GM19467 (cell line): ENCODE measurements at regions not wholly inside any gene's neighbourhood (a gene's known extent, or its start where the extent isn't known, plus 50 kb on each side); places are given as distances from the start of the nearest gene placed in this dataset.
"Not testable (repeated sequence)": the region's sequence is repeated elsewhere in the genome, so short reads cannot be mapped to it uniquely, and the experiment has no call there.

Experiments used
- ATAC-seq: cut with Tn5 transposase; IDR thresholded peaks from one replicate; pipeline ENCODE4 v1.9.1; 2021; ENCODE audit warnings: mild to moderate bottlenecking, moderate library complexity; ENCODE audit not compliant: unreplicated experiment

DNA sequence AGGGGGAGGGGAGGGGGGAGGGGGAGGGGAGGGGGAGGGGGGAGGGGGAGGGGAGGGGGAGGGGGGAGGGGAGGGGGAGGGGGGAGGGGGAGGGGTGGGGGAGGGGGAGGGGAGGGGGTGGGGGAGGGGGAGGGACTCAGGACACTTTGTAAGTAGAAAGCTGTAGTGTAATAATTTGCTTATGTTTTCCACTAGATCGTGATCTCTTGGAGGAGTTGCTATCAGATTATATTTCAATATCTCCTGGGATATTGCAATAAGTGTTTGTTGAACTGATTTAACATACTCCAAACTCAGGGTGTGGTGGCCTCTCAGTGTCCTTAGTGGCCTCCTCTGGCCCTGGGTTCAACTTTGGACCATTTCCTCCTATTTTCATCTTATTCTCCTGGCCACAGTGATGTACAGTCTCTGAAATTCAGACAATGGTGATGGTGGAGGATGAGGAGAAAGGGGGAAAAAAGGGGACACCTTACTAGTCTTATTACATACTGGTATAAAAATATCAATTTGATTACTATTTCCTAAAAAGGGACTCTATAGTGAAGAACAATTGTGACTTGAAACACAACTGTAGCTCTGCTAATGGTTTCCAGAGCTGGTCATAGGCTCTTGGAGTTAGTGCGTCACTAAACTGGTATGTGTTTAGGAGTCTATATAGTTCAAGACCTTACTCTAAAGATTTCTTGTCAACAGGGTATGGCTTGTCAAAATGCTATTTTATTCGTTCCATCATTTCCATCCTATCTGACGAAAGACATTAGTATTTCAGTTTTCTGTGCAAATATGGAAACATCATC lies 89.6 kb downstream of the DDX1 start:
- no peak for ATAC-seq

DNA sequence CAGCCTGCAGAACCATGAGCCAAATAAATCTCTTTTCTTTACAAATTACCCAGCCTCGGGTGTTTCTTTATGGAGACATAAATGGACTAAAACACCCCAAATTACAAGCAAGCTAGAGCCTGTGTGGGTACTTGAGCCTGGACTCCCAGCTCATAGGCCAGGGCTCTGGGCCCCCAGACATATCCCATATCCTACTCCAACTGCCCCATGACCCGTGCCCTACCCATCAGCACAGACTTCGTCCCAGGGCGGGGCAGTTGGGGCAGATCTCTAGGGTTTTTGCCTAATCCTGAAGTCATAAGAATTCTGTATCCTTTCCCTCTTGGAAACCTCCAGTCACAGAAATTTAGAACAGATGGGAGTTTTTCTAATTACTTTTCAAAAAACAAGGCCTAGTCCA lies 90.7 kb downstream of the DDX1 start:
- no peak for ATAC-seq

DNA sequence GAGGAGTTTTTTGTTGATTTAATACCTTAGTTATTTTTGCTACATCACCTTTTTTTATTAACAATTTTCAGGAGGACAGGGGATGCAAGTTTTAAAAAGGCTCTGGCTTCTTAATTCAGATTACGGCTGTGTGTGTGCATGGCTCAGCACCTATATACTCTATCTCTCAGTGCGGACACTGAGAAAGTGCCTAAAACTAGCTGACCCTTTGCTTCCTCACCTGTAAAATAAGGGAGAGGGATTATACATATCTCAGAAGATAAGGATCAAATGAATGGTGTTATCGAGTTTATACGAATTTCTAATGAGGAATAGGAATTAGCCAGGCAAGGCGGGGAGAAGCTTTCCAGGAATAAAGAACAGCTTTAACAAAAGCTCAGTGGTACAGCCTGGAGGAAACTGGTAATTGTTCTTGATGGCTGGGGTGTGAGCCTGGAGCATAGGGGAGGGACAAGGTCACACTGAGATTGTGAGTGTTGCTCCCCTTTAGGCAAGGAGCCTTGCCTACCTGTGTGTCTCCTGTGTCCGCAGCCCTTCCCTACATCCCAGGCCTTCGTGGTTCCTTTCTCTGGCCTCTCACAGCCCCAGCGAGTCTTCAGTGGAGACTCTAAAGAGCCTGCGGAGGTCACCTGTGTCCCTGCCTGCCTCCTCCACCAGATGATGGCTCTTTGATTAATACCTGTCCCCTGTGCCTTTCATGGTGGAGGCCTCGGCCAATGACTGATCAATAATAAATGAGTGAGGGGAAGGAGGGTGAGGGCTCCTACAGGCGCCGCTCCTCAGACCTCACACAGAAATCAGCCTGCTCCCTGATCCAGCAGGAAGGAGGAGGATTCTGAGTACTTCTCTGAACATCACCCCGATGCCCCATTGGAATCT lies 92.7 kb downstream of the DDX1 start:
- no peak for ATAC-seq

DNA sequence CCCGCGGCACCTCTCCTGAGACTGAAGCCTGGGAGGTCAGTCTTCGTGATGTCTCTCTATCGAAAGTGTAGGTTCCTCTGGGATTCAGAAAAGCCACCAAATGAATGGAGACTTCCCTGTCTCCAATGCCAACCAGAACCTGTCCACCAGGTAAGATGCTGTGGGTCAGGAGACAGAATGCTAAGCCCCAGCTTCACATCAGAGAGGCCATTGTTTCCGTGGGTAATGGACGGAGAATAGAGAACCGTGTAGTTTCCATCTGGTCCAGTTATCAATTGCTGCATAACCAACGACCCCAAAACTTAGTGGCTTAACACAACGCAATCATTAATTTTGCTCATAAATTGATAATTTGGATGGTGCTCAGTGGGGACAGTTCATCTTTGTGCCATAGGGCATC lies 93.5 kb downstream of the DDX1 start:
- ATAC-seq: no peak

DNA sequence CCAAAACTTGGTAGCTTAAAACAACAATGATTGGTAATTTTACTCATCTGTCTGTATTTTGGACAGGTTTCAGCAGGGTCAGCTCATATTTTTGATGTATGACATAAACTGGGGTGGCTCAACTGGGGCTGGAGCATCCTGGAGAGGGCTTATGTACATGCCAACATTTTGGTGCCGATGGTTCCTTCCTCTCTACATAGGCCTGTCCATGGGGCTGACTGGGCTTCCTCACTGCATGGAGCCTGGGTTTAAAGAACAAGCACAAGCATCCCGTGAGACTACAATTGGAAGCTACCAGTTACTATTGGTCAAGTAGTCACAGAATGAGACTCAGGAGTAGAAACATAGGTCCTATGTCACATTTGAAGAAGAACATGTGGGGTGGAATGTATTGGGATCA lies 95.0 kb downstream of the DDX1 start:
- ATAC-seq: no peak

DNA sequence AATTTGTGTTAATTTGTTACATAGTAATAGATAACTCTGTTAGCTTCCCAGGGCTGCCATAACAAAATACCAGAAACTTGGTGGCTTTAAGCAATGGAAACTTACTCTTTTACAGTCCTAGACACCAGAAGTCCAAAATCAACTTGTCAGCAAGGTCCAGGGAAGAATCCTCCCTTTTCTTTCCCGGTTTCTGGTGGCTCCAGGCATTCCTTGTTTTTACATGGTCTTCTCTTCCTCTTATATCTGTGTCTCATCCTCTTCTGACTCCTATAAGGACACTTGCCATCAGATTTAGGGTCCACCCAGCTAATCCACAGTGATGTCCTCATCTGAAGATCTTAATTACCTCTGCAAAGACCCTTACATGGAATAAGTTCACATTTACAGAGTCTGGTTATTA lies 95.6 kb downstream of the DDX1 start:
- ATAC-seq: no peak

DNA sequence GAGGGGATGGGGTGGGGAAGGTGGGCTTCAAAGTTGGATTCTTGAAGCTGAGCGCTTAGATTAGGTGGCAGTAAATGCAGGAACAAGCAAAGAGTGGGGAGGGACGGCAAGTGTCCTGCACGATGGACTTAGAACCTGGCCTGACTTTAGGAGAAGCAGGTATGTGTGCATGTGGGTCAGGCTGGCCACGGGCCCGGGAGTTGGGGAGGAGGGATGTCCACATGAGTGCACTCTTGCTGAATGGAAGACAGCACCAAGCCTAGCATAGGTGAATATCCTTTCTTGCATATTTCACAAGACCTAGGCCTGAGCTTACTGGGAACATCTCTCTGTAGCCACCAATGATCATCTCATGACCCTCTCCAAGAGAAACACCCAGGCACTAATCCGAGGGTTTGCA lies 96.1 kb downstream of the DDX1 start:
- ATAC-seq: no peak

DNA sequence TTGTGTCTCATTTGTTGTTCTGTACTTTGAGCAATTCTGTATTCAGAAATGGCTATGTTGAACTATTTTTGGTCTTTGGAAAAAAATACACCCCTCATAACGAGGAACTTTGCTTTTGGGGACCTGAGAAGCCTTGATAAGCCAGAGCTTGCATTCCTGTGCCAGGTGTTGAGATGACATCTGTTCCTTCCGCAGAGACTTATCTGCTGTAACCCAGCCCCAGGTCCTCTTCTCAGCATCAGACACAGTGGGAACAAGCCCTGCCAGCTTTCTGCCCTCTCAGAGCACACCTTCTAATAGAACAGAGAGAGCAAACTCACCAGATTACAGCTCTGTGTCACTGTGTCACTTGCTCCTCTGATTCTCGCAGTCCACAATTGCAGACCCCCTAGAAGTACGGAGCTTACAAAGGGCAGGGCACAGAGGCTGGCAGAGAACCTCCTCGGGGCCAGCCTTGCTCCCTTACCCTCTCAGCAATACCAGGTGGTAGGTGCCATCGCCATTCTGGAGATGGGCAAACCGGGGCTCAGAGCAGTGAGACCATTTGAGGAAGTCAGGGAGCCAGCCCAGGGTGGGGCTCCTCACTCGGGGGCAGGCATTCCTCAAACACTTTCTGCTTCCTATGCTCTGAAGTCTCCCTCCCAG lies 97.4 kb downstream of the DDX1 start:
- ATAC-seq: no peak

DNA sequence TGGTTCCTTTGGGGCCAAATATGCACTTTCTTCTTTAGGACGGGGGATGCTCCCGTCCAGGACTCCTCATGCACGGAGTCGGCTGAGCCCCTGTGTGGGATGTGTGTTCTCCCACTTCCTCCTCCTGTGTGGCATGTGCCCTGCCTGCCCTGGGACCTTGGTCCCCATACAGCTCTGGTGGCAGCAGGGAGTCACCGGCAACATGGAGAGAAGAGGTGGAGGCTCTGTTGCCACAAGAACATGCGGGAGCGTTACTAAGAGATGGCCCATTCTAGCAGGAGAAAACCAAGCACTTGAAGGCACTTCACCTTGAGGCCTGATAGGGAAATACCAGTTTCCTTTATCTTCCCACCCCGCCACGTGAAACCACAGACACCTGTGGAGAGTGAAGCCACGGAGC lies 98.0 kb downstream of the DDX1 start:
- no peak for ATAC-seq

DNA sequence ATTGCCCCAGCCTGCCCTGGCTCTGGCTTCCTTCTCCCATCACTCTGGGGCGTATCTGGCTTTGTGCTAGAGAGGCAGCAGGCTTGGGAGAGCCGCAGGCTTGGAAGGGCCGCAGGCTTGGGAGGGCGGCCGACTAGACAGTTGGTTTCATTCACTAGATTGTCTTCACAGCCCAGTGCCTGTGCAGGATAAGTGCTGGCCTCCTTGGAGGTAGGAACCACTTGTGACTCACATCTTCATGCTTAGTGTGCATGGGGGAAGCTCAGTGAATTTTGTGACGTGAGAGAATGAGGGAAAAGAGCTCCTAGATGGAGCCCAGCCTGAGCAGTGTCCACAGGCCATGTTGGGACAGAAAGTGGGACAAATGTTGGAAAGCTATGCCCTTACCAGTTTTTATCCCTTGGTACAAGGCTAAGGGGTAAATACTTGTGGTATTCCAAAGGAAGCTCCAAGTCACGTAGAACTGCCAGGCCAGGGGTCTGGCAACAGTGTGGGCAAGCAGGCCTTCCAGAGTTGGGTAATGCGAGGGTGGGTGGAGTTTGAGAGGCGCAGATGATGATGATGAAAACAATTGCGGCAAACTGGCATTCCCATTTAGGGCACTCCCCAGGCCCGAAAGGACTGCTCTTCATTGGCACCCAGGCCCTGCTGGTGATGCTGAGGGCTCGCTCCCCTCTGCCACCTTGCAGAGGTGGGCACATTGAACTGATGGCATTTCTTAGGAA lies 100.1 kb downstream of the DDX1 start:
- ATAC-seq: no peak

DNA sequence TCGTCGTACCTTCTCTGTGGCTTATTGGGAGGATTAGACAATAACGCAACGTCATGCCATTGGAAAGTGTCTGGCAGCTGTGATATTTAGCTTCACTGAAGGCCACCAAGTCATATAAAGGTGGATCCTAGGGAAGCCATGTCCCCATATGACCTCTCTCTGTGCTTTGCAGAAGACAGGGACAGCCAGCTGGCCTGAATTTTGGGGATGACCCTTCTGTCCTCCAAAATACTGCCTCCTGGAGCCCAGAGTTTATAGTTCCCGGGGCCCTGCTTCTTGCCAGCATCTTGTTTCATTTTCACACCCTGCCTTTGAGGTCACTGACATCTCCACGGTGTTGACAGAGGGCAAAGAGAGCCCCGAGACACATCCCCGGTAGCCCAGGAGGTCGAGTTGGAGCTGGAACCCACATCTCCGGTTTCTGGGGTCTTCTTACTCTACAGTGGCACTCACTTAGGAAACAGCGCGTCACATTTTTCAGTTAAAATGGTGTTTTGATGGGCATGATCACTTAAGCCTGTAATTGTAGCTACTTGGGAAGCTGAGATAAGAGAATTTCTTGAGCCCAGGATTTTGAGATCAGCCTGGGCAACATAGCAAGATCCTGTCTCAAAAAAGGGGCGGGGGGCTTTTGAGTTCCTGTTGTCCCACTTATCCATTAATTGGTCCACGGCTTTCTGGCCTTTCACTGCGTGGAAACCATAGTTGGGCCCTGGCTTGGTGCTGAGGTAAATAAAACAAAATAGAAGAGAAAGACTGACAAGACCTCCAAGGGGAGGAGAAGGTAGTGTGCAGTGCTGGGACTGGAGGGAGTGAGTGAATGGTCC lies 101.1 kb downstream of the DDX1 start:
- ATAC-seq: no peak

DNA sequence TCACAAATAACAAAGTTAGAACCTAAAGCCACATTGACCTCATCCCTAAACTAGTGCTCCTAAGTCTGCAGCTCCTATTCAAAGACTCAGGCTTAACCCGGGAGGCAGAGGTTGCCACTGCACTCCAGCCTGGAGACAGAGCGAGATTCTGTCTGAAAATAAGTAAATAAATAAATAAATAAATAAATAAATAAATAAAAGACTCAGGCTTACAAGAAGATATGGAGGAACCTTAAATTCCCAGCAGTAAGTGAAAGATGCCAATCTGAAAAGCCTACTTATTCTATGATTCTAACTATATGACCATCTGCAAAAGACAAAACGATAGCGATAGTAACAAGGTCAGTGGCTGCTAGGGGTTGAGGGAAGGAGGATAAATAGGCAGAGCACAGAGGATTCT lies 101.7 kb downstream of the DDX1 start:
- no peak for ATAC-seq

DNA sequence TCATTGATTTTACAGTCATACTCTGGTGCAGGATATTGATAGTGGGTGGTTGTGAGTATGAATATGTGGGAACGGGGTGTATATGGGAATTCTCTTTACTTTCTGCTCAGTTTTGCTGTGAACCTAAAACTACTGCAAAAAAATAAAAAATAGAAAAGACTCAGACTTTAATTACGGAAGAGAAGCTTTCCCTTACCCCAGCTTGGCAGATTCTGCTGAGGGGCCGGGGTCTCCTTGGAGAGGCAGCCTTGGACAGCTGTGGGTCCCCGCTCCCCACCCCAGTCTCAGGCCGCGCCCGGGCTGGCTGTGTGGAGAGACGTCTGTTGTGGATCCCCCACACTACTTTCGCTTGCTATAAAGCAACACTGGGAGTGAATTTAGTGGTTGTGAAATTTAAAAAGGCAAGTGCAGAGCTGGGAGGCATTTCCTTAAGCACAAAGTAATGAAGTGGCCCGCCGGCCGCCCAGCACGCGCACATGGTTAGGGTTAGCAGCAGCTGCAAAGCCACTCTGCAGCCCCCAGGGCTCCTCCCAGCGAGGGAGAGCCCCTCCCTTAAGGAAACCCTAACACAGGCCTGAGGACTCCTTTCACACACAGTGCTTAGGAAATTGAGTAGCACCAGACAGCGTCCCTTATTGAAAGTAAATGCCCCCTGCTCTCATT lies 102.4 kb downstream of the DDX1 start:
- ATAC-seq: no peak

DNA sequence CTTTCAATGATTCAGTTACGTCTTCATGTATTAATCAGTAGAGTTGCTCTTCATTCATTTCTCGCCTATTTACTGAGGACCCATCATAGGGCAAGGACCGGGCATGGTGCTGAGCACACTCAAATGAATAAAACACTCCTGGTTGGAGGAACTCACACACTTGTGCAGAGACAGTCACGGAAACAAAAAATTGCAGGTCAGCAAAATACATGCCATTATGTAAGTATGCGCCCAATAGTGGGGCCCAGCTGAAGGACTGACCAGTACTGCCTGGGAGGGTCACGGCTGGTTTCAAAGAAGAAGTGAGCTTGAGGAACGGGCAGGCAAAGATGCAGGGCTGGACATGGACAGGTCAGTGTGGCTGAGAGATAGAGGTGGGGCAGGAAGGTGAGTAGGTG lies 102.9 kb downstream of the DDX1 start:
- no peak for ATAC-seq

DNA sequence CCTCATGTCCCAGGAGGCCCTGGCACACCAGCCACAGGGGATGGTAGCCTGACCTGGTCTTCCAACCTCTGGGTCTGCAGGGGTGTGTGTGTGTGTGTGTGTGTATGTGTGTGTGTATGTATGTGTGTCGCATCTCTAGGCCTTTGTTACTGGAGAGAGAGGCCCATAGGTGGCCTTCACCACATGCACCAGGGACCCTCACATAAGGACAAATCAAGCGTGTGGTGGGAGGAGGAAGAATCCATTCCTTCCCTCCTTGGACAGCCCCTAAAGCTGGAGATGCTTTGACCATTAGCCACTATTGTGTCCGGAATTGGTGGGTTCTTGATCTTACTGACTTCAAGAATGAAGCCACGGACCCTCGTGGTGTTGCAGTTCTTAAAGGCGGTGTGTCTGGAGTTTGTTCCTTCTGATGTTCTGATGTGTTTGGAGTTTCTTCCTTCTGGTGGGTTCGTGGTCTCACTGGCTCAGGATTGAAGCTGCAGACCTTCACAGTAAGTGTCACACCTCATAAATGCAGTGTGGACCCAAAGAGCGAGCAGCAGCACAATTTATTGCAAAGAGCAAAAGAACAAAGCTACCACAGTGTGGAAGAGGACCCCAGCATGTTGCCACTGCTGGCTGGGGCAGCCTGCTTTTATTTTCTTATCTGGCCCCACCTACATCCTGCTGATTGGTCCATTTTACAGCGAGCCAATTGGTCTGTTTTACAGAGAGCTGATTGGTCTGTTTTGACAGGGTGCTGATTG lies 104.1 kb downstream of the DDX1 start:
- ATAC-seq: no peak

DNA sequence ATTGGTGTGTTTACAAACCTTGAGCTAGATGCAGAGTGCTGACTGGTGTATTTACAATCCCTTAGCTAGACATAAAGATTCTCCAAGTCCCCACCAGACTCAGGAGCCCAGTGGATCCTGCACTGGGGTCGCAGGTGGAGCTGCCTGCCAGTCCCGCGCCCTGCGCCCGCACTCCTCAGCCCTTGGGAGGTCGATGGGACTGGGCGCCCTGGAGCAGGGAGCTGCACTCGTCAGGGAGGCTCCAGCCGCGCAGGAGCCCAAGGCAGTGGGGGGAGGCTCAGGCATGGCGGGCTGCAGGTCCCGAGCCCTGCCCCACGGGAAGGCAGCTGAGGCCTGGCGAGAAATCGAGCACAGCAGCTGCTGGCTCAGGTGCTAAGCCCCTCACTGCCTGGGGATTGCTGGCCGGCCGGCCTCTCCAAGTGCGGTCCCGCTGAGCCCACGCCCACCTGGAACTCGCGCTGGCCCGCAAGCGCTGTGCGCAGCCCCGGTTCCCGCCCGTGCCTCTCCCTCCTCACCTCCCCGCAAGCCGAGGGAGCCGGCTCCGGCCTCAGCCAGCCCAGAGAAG lies 105.0 kb downstream of the DDX1 start:
- ATAC-seq: not testable (repeated sequence)

DNA sequence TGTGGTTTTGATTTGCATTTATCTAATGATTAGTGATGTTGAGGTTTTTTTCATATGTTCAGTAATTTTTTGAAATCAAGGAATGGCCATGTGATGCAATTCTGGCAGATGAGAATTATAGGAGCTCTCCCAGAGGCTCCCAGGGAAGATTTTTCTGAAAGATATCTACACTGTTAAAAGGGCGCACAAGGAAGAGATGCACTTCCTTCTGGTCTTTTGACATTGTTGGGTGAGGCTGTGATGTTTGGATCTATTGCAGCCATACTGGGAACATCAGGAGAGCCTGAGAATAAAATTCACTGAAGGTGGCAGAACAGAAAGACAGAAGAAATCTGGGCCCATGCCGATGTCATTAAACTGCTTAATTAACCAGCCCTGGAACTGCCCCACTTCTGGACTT lies 108.5 kb downstream of the DDX1 start:
- ATAC-seq: no peak

DNA sequence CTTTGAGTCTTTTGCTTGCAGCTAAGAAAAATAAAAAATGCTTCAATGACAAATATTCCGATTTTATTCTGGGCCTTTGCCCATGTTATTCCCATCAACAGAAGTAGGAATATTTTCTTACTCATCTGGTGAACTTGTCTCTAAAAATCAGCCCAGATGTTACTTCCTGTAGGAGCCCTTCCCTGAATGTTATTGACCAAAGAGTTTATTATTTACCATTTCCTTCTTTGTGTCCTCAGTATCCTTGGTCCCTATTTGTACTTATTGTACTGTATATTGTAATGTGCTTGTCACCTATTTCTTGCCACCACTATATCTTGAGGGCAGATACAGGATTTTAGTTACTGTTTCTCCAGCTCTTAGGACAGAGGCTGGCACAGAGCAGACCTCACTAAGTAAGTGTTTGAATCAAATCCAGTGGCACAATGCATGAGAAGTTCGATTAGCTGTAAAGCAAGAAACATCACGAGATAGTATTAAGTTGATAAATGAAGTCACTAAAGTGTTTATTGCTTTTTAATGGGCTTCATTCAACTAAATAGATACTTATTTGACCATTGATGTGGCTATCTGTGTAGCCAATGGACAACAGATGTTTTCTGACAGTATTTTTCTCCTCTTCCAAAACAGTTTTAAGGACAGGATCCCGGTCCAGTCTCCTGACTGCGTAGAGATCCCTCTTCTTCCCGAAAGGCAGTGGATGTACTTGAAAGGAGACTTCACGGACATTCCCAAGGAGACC lies 109.1 kb downstream of the DDX1 start:
- no peak for ATAC-seq
